OCI-LY1 (cell line): ENCODE measurements at regions not wholly inside any gene's neighbourhood (a gene's known extent, or its start where the extent isn't known, plus 50 kb on each side); places are given as distances from the start of the nearest gene placed in this dataset.

Experiments
- CTCF ChIP-seq: fragments of 200-600 bp; sonication (generic), shearing (Covaris generic); IDR thresholded peaks from 2 replicates; pipeline ENCODE4 v1.5.1; 2017; ENCODE audit warnings: mild to moderate bottlenecking, antibody characterized with exemption, low read length, moderate library complexity, mixed read lengths
- EZH2 ChIP-seq: fragments of 200-600 bp; sonication (generic), shearing (Covaris generic); IDR thresholded peaks from 2 replicates; pipeline ENCODE4 v1.8.0; 2017; ENCODE audit warnings: borderline replicate concordance, mixed run types, mild to moderate bottlenecking, antibody characterized with exemption, low read length, moderate library complexity, mixed read lengths

- TF ChIP-seq EZH2 (no peak), CTCF (no peak)
These were observed 479.2 kb upstream of the PKDCC start for GRCh38 chr2:41568648-41569047.
